A549 (cell line): ENCODE measurements at regions not wholly inside any gene's neighbourhood (a gene's known extent, or its start where the extent isn't known, plus 50 kb on each side); places are given as distances from the start of the nearest gene placed in this dataset.
"Not testable (repeated sequence)": the region's sequence is repeated elsewhere in the genome, so short reads cannot be mapped to it uniquely, and the experiment has no call there.

Experiments
- ATAC-seq, 2 experiments: fragments of 200-7000 bp in 1 of 2; fragments of >200 bp in 1 of 2; cut with Nextera tagmentation in 1 of 2; cut with Tn5 transposase in 1 of 2; 3 replicates each; pipeline versions ENCODE4 v1.8.0 to v1.9.1; 2018 to 2020; ENCODE audit warnings: mild to moderate bottlenecking in 1 of 2, moderate library complexity in 1 of 2
- CTCF ChIA-PET: fragments of 300-600 bp; sonication (Branson Sonifier 250); formaldehyde crosslinking; extraction: SDS; loops from one replicate; lab custom pipeline; 2021; ENCODE audit warnings: antibody characterized with exemption, inconsistent platforms; lab: Yijun Ruan, JAX
- POLR2A ChIA-PET: fragments of 350-600 bp; formaldehyde crosslinking; extraction: SDS; loops from one replicate; lab custom pipeline; 2021; ENCODE audit warnings: antibody characterized with exemption, inconsistent platforms; lab: Yijun Ruan, JAX
- DNase-seq, 2 experiments: peaks; one replicate each; pipeline versions ENCODE4 v3.0.0 to v3.0.0-alpha.2; 2011 to 2016; ENCODE audit warnings: low read depth in 1 of 2, low spot score in 1 of 2
- FAIRE-seq: peaks from 2 replicates; lab custom pipeline; 2011; peaks lifted over from hg19 to GRCh38; lab: Jason Lieb, UNC
- H3K27ac ChIP-seq, 2 experiments: fragments of >200 bp; sonication (Bioruptor Twin); formaldehyde crosslinking; 3 replicates each; pipeline ENCODE4 v1.5.1; 2016 to 2017
- H3K4me1 ChIP-seq: fragments of >200 bp; sonication (Bioruptor Twin); formaldehyde crosslinking; 3 replicates; pipeline ENCODE4 v1.6.1; 2016
- H3K4me2 ChIP-seq: fragments of >200 bp; sonication (Bioruptor Twin); formaldehyde crosslinking; 3 replicates; pipeline ENCODE4 v1.6.1; 2016
- H3K4me3 ChIP-seq: fragments of >200 bp; sonication (Bioruptor Twin); formaldehyde crosslinking; 3 replicates; pipeline ENCODE4 v1.5.1; 2016
- H3K9me3 ChIP-seq: fragments of >200 bp; sonication (Bioruptor Twin); formaldehyde crosslinking; 3 replicates; pipeline ENCODE4 v1.6.1; 2016
- CBX8 ChIP-seq: fragments of 200-600 bp; sonication (generic); IDR thresholded peaks from 2 replicates; pipeline ENCODE4 v1.6.1; 2016
- CEBPB ChIP-seq, 2 experiments: fragments of >200 bp in 1 of 2; sonication (Bioruptor Twin) in 1 of 2; formaldehyde crosslinking in 1 of 2; IDR thresholded peaks; 2 replicates each; pipeline ENCODE4 v1.6.1; 2012 to 2016
- CTCF ChIP-seq: fragments of >200 bp; sonication (Bioruptor Twin); formaldehyde crosslinking; IDR thresholded peaks from 3 replicates; pipeline ENCODE4 v1.5.1; 2016
- EHF ChIP-seq: fragments of 250-450 bp; sonication (Bioruptor Pico); IDR thresholded peaks from 2 replicates; pipeline ENCODE4 v1.5.0; 2020; ENCODE audit warnings: mild to moderate bottlenecking
- ESRRA ChIP-seq: fragments of 150-350 bp; IDR thresholded peaks from 2 replicates; pipeline ENCODE4 v1.6.1; 2014; ENCODE audit warnings: mild to moderate bottlenecking, low read length, borderline replicate concordance
- FOSB ChIP-seq: fragments of 250-450 bp; sonication (Bioruptor Pico); IDR thresholded peaks from 2 replicates; pipeline ENCODE4 v1.5.0; 2020; ENCODE audit warnings: mild to moderate bottlenecking, moderate library complexity
- FOXS1 ChIP-seq: fragments of 250-450 bp; sonication (Bioruptor Pico); IDR thresholded peaks from 2 replicates; pipeline ENCODE4 v1.5.0; 2020; ENCODE audit warnings: mild to moderate bottlenecking, moderate library complexity
- GATA3 ChIP-seq: IDR thresholded peaks from 2 replicates; pipeline ENCODE4 v1.6.1; 2012; ENCODE audit warnings: borderline replicate concordance
- HOXA7 ChIP-seq: fragments of 250-450 bp; sonication (Bioruptor Pico); IDR thresholded peaks from 2 replicates; pipeline ENCODE4 v1.5.0; 2020; ENCODE audit warnings: mild to moderate bottlenecking, moderate library complexity
- HOXB13 ChIP-seq: fragments of 250-450 bp; sonication (Bioruptor Pico); IDR thresholded peaks from 2 replicates; pipeline ENCODE4 v1.5.0; 2020; ENCODE audit warnings: low read depth, mild to moderate bottlenecking, moderate library complexity
- JUNB ChIP-seq: fragments of >200 bp; sonication (Bioruptor Twin); formaldehyde crosslinking; IDR thresholded peaks from 2 replicates; pipeline ENCODE4 v1.6.1; 2016
- KDM5A ChIP-seq: fragments of 200-600 bp; sonication (generic); IDR thresholded peaks from 2 replicates; pipeline ENCODE4 v1.6.1; 2016; ENCODE audit warnings: antibody characterized with exemption, mild to moderate bottlenecking
- MAFK ChIP-seq: fragments of 450-650 bp; IDR thresholded peaks from 2 replicates; pipeline ENCODE4 v1.6.1; 2014; ENCODE audit not compliant: partially characterized antibody
- MAX ChIP-seq: IDR thresholded peaks from 2 replicates; pipeline ENCODE4 v1.6.1; 2012
- MAZ ChIP-seq: fragments of 150-350 bp; IDR thresholded peaks from 2 replicates; pipeline ENCODE4 v1.6.1; 2014; ENCODE audit warnings: antibody characterized with exemption, low read depth, low read length, borderline replicate concordance
- MYC ChIP-seq: IDR thresholded peaks from 2 replicates; pipeline ENCODE4 v1.6.1; 2012; ENCODE audit warnings: mild to moderate bottlenecking, inconsistent platforms, low read length, improper control_type of control experiment, borderline replicate concordance
- NFE2L2 ChIP-seq: fragments of 150-350 bp; conservative IDR thresholded peaks from 2 replicates; pipeline ENCODE4 v1.6.1; 2014; ENCODE audit warnings: low read length
- NPAS2 ChIP-seq: fragments of 250-450 bp; sonication (Bioruptor Pico); IDR thresholded peaks from 2 replicates; pipeline ENCODE4 v1.8.0; 2022; ENCODE audit warnings: mild to moderate bottlenecking, moderate library complexity, borderline replicate concordance
- NR3C1 ChIP-seq: fragments of >200 bp; sonication (Bioruptor Twin); formaldehyde crosslinking; IDR thresholded peaks from 3 replicates; pipeline ENCODE4 v1.6.1; 2017
- PBX3 ChIP-seq: IDR thresholded peaks from 2 replicates; pipeline ENCODE4 v1.6.1; 2012
- POLR2A ChIP-seq: IDR thresholded peaks from 2 replicates; pipeline ENCODE4 v1.6.1; 2012; ENCODE audit warnings: mild to moderate bottlenecking, low read length
- RAD21 ChIP-seq, 2 experiments: fragments of >200 bp in 1 of 2; sonication (Bioruptor Twin) in 1 of 2; formaldehyde crosslinking in 1 of 2; IDR thresholded peaks in 1 of 2; conservative IDR thresholded peaks in 1 of 2; 2 replicates in 1 of 2; 3 replicates in 1 of 2; pipeline ENCODE4 v1.6.1; 2012 to 2018; ENCODE audit warnings: inconsistent platforms in 1 of 2
- TP53 ChIP-seq: fragments of 250-450 bp; sonication (Bioruptor Pico); IDR thresholded peaks from 2 replicates; pipeline ENCODE4 v1.5.0; 2021; ENCODE audit warnings: mild to moderate bottlenecking, moderate library complexity
- ZNF302 ChIP-seq: fragments of 250-450 bp; sonication (Bioruptor Pico); IDR thresholded peaks from 2 replicates; pipeline ENCODE4 v1.9.0; 2021; ENCODE audit warnings: inconsistent platforms, mild to moderate bottlenecking, moderate library complexity
- WGBS: methylation state at CpG from one replicate; pipeline ENCODE4 v1.1.6; 2017; ENCODE audit errors: missing lambda C conversion rate; 5-methylcytosine and 5-hydroxymethylcytosine counted together
- TF ChIP-seq, protein P1 (sequence below): fragments of >200 bp; sonication (Bioruptor Twin); formaldehyde crosslinking; IDR thresholded peaks from 2 replicates; pipeline ENCODE4 v1.6.1; 2016
- TF ChIP-seq, protein P2 (sequence below): fragments of 450-650 bp; IDR thresholded peaks from 2 replicates; pipeline ENCODE4 v1.6.1; 2014; ENCODE audit warnings: antibody characterized with exemption
- TF ChIP-seq, protein P3 (sequence below): IDR thresholded peaks from 2 replicates; pipeline ENCODE4 v1.6.1; 2012; ENCODE audit warnings: low read depth, borderline replicate concordance

DNA sequence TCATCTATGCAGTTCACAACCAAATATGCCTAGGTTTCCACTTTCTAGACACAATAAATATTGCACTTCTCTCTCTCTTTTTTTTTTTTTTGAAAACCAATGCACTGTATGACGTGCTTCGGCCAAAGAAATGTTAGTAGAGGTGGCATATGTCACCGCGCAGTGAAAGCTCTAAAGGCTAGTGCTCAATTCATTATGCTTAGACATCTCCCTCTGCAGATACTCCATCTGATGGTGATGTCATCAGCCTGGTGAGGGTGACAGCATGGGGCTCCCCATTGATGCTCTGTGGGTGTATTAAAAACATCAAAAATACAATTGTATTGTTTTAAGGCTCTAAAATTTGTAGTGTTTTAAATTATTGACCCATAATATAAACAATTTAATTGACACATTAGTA is 608.8 kb upstream of the C16orf82 start:
- H3K4me3 ChIP-seq = no peak overlapping the region
- WGBS = 39% methylated on average over 4 of the region's 4 CpGs
- H3K4me1 ChIP-seq = no peaks in the 10 kb centered on the region
- no peak for TF ChIP-seq CEBPB (IDR thresholded peaks at IDR 0.05)
- POLR2A ChIA-PET = no interaction called here
- no peak overlapping the region for H3K4me2 ChIP-seq
- CTCF ChIA-PET = interaction anchor here (0.6 kb wide), 2 partner anchors 31 to 563 kb away, joined by 3 read pairs; no protein-coding TSS in a partner anchor
- H3K9me3 ChIP-seq = no peaks in the 10 kb centered on the region
- no peak for DNase-seq
- no peak overlapping the region for H3K27ac ChIP-seq
- no peak for ATAC-seq
- FAIRE-seq = no peak

- Histone ChIP-seq H3K4me1 (no peaks in the 10 kb centered on the region), H3K4me3 (no peak overlapping the region), H3K9me3 (no peaks in the 10 kb centered on the region), H3K4me2 (no peak overlapping the region), H3K27ac (no peak overlapping the region)
- WGBS = 3% methylated on average over 7 of the region's 7 CpGs
- TF ChIP-seq CBX8 (no peak), MAZ (no peak), HOXB13 (CRISPR knock-in tag) (no peak), NPAS2 (no peak), ESRRA (no peak), MAFK (no peak), PBX3 (no peak)
- TF ChIP-seq, protein P1, sequence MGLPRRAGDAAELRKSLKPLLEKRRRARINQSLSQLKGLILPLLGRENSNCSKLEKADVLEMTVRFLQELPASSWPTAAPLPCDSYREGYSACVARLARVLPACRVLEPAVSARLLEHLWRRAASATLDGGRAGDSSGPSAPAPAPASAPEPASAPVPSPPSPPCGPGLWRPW = no peak
- FAIRE-seq = no peak
- no peak for DNase-seq
- no peak for ATAC-seq
- ChIA-PET CTCF (interaction anchor here (2.0 kb wide), 1 partner anchor 11 kb away, joined by 6 read pairs; no protein-coding TSS in a partner anchor), POLR2A (no interaction called here)
These were observed 602.0 kb upstream of the C16orf82 start for GRCh38 chr16:26464576-26465266.

DNA sequence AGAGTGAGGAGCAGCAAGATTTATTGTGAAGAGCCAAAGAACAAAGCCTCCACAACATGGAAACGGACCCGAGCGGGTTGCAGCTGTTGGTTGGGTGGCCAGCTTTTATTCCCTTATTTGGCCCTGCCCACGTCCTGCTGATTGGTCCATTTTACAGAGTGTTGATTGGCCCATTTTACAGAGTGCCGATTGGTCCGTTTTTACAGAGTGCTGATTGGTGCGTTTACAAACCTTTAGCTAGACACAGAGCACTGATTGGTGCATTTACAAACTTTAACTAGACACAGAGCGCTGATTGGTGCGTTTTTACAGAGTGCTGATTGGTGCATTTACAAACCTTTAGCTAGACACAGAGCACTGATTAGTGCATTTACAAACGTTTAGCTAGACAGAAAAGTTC is 592.3 kb upstream of the C16orf82 start:
- POLR2A ChIA-PET, ATAC-seq, FAIRE-seq, H3K4me2 ChIP-seq, H3K4me3 ChIP-seq, DNase-seq, H3K27ac ChIP-seq, H3K4me1 ChIP-seq, H3K9me3 ChIP-seq: not testable (repeated sequence)
- WGBS = 21% methylated on average over 10 of the region's 10 CpGs
- CTCF ChIA-PET = interaction anchor here (1.0 kb wide), 1 partner anchor 21 kb away, joined by 3 read pairs; no protein-coding TSS in a partner anchor

DNA sequence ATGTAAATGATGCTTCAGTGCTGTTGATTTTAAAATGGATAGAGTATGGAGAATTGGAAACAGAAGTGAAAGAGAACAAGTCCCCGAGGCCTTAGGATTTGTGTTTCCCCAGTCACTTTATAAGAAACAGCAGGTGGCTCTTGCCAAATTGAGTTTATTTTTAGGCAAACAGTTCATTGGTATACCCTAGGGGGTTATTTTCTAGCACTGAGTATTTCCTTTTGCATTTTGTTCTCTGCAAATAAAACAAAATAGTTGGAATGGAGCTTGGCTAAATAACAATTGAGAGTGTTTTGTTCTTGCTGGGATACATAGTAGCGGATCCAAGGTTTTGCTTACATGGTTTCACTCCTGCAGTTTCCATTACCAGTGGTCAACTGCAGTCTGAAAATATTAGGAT is 591.1 kb upstream of the C16orf82 start:
- no peaks in the 10 kb centered on the region; the same call in 2 of the 3 replicates for H3K9me3 ChIP-seq
- no peak for FAIRE-seq
- no peak for DNase-seq
- CTCF ChIA-PET = no interaction called here
- WGBS = 0% methylated on average over 2 of the region's 2 CpGs
- TF ChIP-seq NFE2L2 (no peak), MAX (no peak), POLR2A (no peak), FOXS1 (no peak), JUNB (no peak), RAD21 (conservative IDR thresholded peaks at IDR 0.05 in 1 of 2, IDR thresholded peaks at IDR 0.05 in 1 of 2) (no peak), FOSB (CRISPR knock-in tag) (no peak), GATA3 (no peak), MYC (no peak), ESRRA (no peak), ZNF302 (CRISPR knock-in tag) (no peak), TP53 (CRISPR knock-in tag) (no peak), EHF (CRISPR knock-in tag) (no peak), CBX8 (no peak), KDM5A (no peak), HOXA7 (CRISPR knock-in tag) (no peak), CTCF (no peak), NR3C1 (no peak)
- TF ChIP-seq, protein P2, sequence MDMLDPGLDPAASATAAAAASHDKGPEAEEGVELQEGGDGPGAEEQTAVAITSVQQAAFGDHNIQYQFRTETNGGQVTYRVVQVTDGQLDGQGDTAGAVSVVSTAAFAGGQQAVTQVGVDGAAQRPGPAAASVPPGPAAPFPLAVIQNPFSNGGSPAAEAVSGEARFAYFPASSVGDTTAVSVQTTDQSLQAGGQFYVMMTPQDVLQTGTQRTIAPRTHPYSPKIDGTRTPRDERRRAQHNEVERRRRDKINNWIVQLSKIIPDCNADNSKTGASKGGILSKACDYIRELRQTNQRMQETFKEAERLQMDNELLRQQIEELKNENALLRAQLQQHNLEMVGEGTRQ = no peak
- TF ChIP-seq, protein P3, sequence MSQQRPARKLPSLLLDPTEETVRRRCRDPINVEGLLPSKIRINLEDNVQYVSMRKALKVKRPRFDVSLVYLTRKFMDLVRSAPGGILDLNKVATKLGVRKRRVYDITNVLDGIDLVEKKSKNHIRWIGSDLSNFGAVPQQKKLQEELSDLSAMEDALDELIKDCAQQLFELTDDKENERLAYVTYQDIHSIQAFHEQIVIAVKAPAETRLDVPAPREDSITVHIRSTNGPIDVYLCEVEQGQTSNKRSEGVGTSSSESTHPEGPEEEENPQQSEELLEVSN = no peak
- no peak overlapping the region for H3K4me2 ChIP-seq
- no peak overlapping the region for H3K4me3 ChIP-seq
- no peak for ATAC-seq
- no peaks in the 10 kb centered on the region for H3K4me1 ChIP-seq
- no peak overlapping the region for H3K27ac ChIP-seq
- POLR2A ChIA-PET = no interaction called here
